B cell (primary cell): ENCODE measurements at regions not wholly inside any gene's neighbourhood (a gene's known extent, or its start where the extent isn't known, plus 50 kb on each side); places are given as distances from the start of the nearest gene placed in this dataset.

Experiments
- ATAC-seq: fragments of 200-7000 bp; cut with Tn5 transposase; one replicate; pipeline ENCODE4 v1.10.0; 2021; ENCODE audit warnings: low read depth, mild to moderate bottlenecking, moderate number of reproducible peaks, moderate library complexity
- CTCF ChIA-PET: fragments of 350-600 bp; sonication (Branson Sonifier 250); formaldehyde crosslinking; loops from one replicate; lab custom pipeline; 2021; ENCODE audit warnings: antibody characterized with exemption, inconsistent platforms; lab: Charles Lee
- POLR2A ChIA-PET: fragments of 350-600 bp; sonication (Branson Sonifier 250); formaldehyde crosslinking; loops from one replicate; lab custom pipeline; 2021; ENCODE audit warnings: antibody characterized with exemption; lab: Charles Lee
- DNase-seq: peaks from one replicate; pipeline ENCODE4 v3.0.0; 2013
- H2AFZ ChIP-seq: 2 replicates; pipeline ENCODE4 v1.6.1; 2012; ENCODE audit warnings: mild to moderate bottlenecking, low read depth, low read length; ENCODE audit not compliant: insufficient read depth, poor library complexity, severe bottlenecking
- H3K27ac ChIP-seq, 2 donors: 1 replicate in 1 of 2; 2 replicates in 1 of 2; pipeline ENCODE4 v1.5.1; 2012 to 2013; ENCODE audit warnings: low read length in 2 of 2, mild to moderate bottlenecking in 2 of 2, moderate library complexity in 1 of 2
- H3K27me3 ChIP-seq, 4 experiments: fragments of 200-600 bp in 1 of 4; sonication (generic) in 1 of 4; replicated peaks in 1 of 4; 1 replicate in 2 of 4; 2 replicates in 2 of 4; pipeline versions ENCODE4 v1.6.1 to v1.7.0; 2013 to 2016; ENCODE audit warnings: low read length in 3 of 4, mild to moderate bottlenecking in 2 of 4, mixed read lengths in 1 of 4, moderate library complexity in 1 of 4; ENCODE audit not compliant: insufficient read depth in 4 of 4, control insufficient read depth in 3 of 4; ENCODE audit errors: control extremely low read depth in 1 of 4
- H3K36me3 ChIP-seq, 2 experiments: replicated peaks in 1 of 2; 1 replicate in 1 of 2; 2 replicates in 1 of 2; pipeline versions ENCODE4 v1.6.1 to v1.7.1; 2013; ENCODE audit warnings: low read length in 1 of 2; ENCODE audit not compliant: insufficient read depth in 2 of 2, control insufficient read depth in 1 of 2; ENCODE audit errors: control extremely low read depth in 1 of 2, extremely low read depth in 1 of 2
- H3K4me1 ChIP-seq, 2 donors: fragments of 200-600 bp in 1 of 2; sonication (generic) in 1 of 2; 1 replicate in 1 of 2; 2 replicates in 1 of 2; pipeline versions ENCODE4 v1.5.1 to v1.6.1; 2013 to 2017; ENCODE audit warnings: low read length in 2 of 2; ENCODE audit not compliant: control insufficient read depth in 2 of 2, insufficient read depth in 2 of 2
- H3K4me2 ChIP-seq: replicated peaks from 2 replicates; pipeline ENCODE3; 2012; ENCODE audit warnings: mild to moderate bottlenecking, low read depth, low read length; ENCODE audit not compliant: poor library complexity, severe bottlenecking
- H3K4me3 ChIP-seq, 5 experiments: fragments of 200-600 bp in 1 of 5; sonication (generic) in 1 of 5; 1 replicate in 3 of 5; 2 replicates in 2 of 5; pipeline versions ENCODE4 v1.5.1 to v1.7.0; 2011 to 2016; ENCODE audit warnings: low read length in 4 of 5, mild to moderate bottlenecking in 4 of 5, low read depth in 2 of 5, control low read depth in 1 of 5, moderate library complexity in 1 of 5; ENCODE audit not compliant: insufficient read depth in 1 of 5; ENCODE audit errors: control extremely low read depth in 1 of 5, extremely low read depth in 1 of 5
- H3K79me2 ChIP-seq: fragments of 200-600 bp; sonication (generic); one replicate; pipeline ENCODE4 v1.6.0; 2016; ENCODE audit warnings: low read length; ENCODE audit not compliant: control insufficient read depth, insufficient read depth
- H3K9ac ChIP-seq: fragments of 200-600 bp; sonication (generic); 2 replicates; pipeline ENCODE4 v1.6.1; 2017; ENCODE audit warnings: mild to moderate bottlenecking, low read length, moderate library complexity
- H3K9me3 ChIP-seq, 3 donors: one replicate each; pipeline versions ENCODE4 v1.6.1 to v1.7.1; 2013; ENCODE audit warnings: low read length in 2 of 3; ENCODE audit not compliant: control insufficient read depth in 2 of 3, insufficient read depth in 1 of 3; ENCODE audit errors: control extremely low read depth in 1 of 3
- H4K20me1 ChIP-seq: 2 replicates; pipeline ENCODE4 v1.6.0; 2012; ENCODE audit warnings: mild to moderate bottlenecking, low read length; ENCODE audit not compliant: insufficient read depth, control insufficient read depth, poor library complexity, severe bottlenecking
- H3K27ac Mint-ChIP-seq: one replicate; pipeline ENCODE4 v1.8.0; 2021; ENCODE audit warnings: mixed read lengths
- H3K27me3 Mint-ChIP-seq: one replicate; pipeline ENCODE4 v1.8.0; 2021; ENCODE audit warnings: mixed read lengths
- H3K4me1 Mint-ChIP-seq: one replicate; pipeline ENCODE4 v1.8.0; 2021; ENCODE audit warnings: mixed read lengths
- H3K4me3 Mint-ChIP-seq: one replicate; pipeline ENCODE4 v1.8.0; 2021; ENCODE audit warnings: mixed read lengths
- H3K9me3 Mint-ChIP-seq: one replicate; pipeline ENCODE4 v1.8.0; 2022; ENCODE audit warnings: mixed read lengths; ENCODE audit not compliant: insufficient read depth
- EZH2 ChIP-seq: IDR thresholded peaks from 2 replicates; pipeline ENCODE4 v1.6.1; 2012; ENCODE audit warnings: borderline replicate concordance, low read depth, mild to moderate bottlenecking, moderate library complexity, low read length; ENCODE audit not compliant: insufficient read depth, poor library complexity, severe bottlenecking
- WGBS: methylation state at CpG from one replicate; pipeline ENCODE4 v1.1.5; 2013; ENCODE audit warnings: missing lambda C conversion rate; ENCODE audit not compliant: insufficient coverage; 5-methylcytosine and 5-hydroxymethylcytosine counted together
- intact Hi-C: fragments of 100-400 bp; cut with micrococcal nuclease; formaldehyde crosslinking; loops from one replicate; pipeline ENCODE4 v1.10.0; 2022
- TF ChIP-seq, protein P1 (sequence below): fragments of 200-600 bp; IDR thresholded peaks from one replicate; pipeline ENCODE4 v1.8.0; 2022; ENCODE audit warnings: antibody characterized with exemption, mild to moderate bottlenecking

GRCh38 chr2:7691961-7692656 lies 774.9 kb downstream of the RNF144A start:
- Histone ChIP-seq H3K79me2 (no peaks in the 10 kb centered on the region), H3K4me1 (no peaks in the 10 kb centered on the region), H3K4me3 (no peak overlapping the region), H3K36me3 (no peaks in the 10 kb centered on the region), H3K4me2 (no peak overlapping the region), H2AFZ (no peak overlapping the region), H4K20me1 (no peaks in the 10 kb centered on the region), H3K27ac (no peak overlapping the region), H3K9me3 (no peaks in the 10 kb centered on the region), H3K9ac (no peak overlapping the region), H3K27me3 (no peaks in the 10 kb centered on the region)
- no peak overlapping the region for H3K27ac Mint-ChIP-seq
- ATAC-seq, result no peak
- no CpG with 5 or more reads among the region's 3 CpGs for WGBS
- no peak overlapping the region for H3K4me3 Mint-ChIP-seq
- POLR2A ChIA-PET, result no interaction called here
- H3K27me3 Mint-ChIP-seq, result no peaks in the 10 kb centered on the region
- no peaks in the 10 kb centered on the region for H3K9me3 Mint-ChIP-seq
- no peak for DNase-seq
- CTCF ChIA-PET, result no interaction called here
- intact Hi-C loops, result no loop called here
- H3K4me1 Mint-ChIP-seq, result no peaks in the 10 kb centered on the region
- TF ChIP-seq, protein P1, sequence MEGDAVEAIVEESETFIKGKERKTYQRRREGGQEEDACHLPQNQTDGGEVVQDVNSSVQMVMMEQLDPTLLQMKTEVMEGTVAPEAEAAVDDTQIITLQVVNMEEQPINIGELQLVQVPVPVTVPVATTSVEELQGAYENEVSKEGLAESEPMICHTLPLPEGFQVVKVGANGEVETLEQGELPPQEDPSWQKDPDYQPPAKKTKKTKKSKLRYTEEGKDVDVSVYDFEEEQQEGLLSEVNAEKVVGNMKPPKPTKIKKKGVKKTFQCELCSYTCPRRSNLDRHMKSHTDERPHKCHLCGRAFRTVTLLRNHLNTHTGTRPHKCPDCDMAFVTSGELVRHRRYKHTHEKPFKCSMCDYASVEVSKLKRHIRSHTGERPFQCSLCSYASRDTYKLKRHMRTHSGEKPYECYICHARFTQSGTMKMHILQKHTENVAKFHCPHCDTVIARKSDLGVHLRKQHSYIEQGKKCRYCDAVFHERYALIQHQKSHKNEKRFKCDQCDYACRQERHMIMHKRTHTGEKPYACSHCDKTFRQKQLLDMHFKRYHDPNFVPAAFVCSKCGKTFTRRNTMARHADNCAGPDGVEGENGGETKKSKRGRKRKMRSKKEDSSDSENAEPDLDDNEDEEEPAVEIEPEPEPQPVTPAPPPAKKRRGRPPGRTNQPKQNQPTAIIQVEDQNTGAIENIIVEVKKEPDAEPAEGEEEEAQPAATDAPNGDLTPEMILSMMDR, result no peak
- no peak for TF ChIP-seq EZH2

DNA sequence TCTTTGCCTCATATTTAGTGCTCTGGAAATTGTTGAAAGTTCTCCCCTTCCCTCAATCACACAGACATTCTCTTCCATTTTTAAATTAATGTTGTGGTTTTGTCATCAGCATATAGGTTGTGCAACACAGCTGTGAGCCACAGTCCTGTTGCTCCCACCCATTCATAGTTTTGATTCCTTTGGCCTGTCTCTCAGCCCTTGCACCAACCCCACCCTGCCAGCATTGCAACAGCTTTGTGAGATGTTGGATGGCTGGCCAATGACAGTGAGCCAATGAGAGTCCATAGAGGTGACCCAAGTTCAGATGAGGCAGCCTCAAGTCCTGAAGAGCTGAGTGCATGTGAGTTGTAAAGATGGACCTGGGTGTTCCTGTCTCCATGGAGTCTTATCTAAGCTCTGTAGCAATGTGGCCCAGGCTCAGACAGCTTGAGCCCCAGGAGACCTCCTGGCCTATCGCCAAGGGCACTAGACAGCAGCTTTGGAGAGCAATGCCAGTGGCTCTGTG lies 775.5 kb downstream of the RNF144A start:
- Histone ChIP-seq H3K79me2 (no peaks in the 10 kb centered on the region), H3K36me3 (no peaks in the 10 kb centered on the region), H2AFZ (no peak overlapping the region), H3K27ac (no peak overlapping the region), H3K9ac (no peak overlapping the region), H3K4me3 (no peak overlapping the region), H4K20me1 (no peaks in the 10 kb centered on the region), H3K4me1 (no peaks in the 10 kb centered on the region), H3K4me2 (no peak overlapping the region), H3K27me3 (no peaks in the 10 kb centered on the region), H3K9me3 (no peaks in the 10 kb centered on the region)
- no peak for ATAC-seq
- H3K27ac Mint-ChIP-seq, result no peak overlapping the region
- no peak overlapping the region for H3K4me3 Mint-ChIP-seq
- no peaks in the 10 kb centered on the region for H3K9me3 Mint-ChIP-seq
- DNase-seq, result no peak
- no peaks in the 10 kb centered on the region for H3K27me3 Mint-ChIP-seq
- WGBS, result 70% methylated on average over 1 of the region's 1 CpG
- no peaks in the 10 kb centered on the region for H3K4me1 Mint-ChIP-seq
- ChIA-PET POLR2A (no interaction called here), CTCF (no interaction called here)
- TF ChIP-seq, protein P1, result no peak
- TF ChIP-seq EZH2, result no peak
- intact Hi-C loops, result no loop called here
